Esophagus muscularis mucosa (tissue), 3 donors: ENCODE measurements at regions not wholly inside any gene's neighbourhood (a gene's known extent, or its start where the extent isn't known, plus 50 kb on each side); places are given as distances from the start of the nearest gene placed in this dataset.

Experiments used
- EP300 ChIP-seq: sonication (generic); formaldehyde crosslinking; IDR thresholded peaks from one replicate; pipeline ENCODE4 v1.6.1; 2017; ENCODE audit warnings: antibody characterized with exemption
- POLR2A ChIP-seq: fragments of 450-650 bp; IDR thresholded peaks from one replicate; pipeline ENCODE4 v1.6.1; 2017; ENCODE audit warnings: antibody characterized with exemption, moderate library complexity, mild to moderate bottlenecking, low read depth
- POLR2AphosphoS5 ChIP-seq, 2 donors: sonication (generic); formaldehyde crosslinking; IDR thresholded peaks; one replicate each; pipeline ENCODE4 v1.6.1; 2017; ENCODE audit warnings: antibody characterized with exemption in 2 of 2

DNA sequence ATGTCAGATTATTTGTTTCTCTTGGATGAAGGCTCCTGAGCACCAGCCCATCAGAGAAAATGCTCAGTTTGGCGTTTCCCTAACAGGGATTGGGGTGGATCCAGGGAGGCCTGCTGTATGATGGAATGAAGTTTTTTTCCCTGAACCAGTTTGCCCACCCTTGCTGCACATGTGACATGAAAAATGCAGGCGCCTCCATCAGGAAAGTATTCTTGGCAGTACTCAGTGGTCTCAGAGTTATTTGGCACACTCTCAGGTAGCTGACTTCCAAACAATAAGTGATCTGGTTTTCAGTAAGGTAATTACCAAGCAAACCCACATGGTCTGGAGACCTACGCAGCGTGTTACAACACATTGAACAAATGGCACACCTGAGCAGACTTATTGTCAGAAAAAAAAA is 254.9 kb downstream of the PAX3 start:
- no peak for TF ChIP-seq POLR2A
- no peak for TF ChIP-seq POLR2AphosphoS5 (IDR thresholded peaks at IDR 0.05)
- TF ChIP-seq EP300: no peak
